ENCODE measurements at regions not wholly inside any gene's neighbourhood (a gene's known extent, or its start where the extent isn't known, plus 50 kb on each side); places are given as distances from the start of the nearest gene placed in this dataset.
"Not testable (repeated sequence)": the region's sequence is repeated elsewhere in the genome, so short reads cannot be mapped to it uniquely, and the experiment has no call there.

DNA sequence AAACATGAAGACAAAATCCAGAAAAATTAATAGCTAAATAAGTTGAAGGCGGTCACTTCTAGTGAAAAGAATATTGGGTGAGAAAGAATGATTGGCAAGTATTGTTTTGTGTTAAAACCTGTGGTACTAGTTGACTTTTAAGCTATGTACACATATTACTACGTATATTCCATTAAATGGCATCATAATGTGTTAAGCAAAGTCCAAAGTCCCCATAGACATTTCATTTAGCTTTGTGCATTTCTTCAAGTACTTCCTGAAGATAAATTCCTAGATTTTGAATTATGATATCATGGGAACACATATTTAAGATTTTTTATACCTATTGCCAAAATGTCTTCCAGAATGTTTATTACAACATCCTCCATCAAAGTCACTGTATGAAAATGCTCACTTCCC, 272.7 kb upstream of the IRAK1BP1 start:
- no peak for DNase-seq

DNA sequence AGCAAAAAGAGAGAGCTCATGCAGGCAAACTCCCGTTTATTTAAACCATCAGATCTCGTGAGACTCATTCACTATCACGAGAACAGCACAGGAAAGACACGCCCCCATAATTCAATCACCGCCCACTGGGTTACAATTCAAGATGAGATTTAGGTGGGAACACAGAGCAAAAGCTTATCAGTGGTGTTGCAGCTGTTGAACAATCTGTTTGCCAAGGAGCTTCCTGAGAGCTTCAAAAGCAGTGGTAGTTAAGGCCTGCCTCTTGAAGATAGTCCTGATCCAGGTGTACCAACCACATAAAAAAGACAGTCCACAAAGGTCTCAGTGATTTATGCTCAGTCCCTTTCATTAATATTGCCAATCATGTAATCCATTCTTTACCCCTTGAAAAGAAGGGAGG, 269.4 kb upstream of the IRAK1BP1 start:
- DNase-seq: no peak

DNA sequence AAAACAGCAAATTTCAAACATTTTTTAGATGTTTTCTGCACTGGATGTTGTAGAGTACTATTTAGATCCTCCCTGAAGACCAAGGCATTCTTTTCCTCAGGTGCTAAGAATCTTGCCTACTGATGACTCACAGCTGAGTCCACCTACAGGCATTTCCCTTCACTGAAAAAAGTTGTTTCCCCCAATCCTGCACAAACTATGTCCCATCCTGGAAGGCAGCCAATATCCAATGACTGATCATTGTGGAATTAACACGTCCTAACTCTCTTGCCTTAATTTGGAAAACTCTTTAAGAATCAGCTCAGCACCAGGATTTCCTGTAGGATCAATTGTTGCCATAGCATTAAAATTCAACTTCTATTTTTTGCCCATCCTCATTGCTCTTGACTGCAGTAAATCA, 268.4 kb upstream of the IRAK1BP1 start:
- DNase-seq: no peak

DNA sequence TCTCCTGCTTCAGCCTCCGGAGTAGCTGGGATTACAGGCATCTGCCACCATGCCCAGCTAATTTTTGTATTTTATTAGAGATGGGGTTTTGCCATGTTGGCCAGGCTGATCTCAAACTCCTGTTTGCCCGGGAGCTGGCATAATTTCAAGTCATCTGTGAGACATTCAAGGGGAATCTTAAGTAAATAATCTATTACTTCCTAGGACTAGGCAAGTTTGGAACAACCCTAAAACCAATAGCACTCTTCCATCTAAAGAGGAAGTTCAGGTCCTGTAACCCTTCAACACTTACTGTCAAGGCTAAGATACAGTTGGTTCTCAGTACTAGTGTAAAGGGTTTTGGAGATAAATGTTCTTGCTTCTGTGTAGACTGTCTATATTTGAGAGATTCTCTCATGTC, 267.8 kb upstream of the IRAK1BP1 start:
- no peak for DNase-seq

DNA sequence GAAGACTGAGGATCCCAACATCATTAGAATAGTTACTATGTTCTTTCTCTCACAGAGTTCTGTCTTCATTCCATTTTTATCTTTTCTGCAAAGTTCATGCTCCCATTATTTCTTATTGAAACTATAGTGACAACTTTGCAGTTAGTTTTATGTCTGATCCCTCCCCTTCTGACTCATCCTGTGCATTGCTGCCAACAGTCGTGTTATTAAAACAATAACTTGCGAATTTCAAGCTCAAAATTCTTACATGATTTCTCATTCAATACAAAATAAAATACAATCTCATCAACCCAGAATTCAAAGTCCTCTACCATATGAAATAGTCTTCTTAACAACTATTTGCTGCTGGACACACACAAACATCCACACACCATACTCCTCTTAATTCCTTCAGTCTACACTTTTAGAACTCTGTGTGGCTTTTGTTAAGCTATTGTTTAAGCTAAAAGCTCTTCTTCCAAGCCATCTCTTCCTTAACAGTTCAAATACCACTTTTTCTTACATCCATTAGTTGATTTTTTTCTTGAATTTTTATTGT, 261.4 kb upstream of the IRAK1BP1 start:
- DNase-seq: no peak

DNA sequence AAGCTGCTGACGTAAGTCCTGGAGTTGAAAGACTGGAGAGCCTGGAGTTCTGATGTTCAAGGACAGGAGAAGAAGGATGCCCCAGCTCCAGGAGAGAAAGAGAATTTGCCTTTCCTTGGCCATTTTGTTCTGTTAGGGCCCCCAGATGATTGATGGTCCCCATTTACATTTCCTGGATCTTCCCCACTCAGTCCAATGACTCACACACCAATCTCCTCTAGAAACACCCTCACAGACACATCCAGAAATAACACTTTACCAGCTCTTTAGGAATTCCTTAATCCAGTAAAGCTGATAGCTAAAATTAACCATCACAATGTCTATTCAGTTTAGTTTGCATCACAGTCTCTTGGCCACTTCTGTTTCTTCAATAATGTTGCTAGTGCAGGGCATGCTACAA, 260.2 kb upstream of the IRAK1BP1 start:
- DNase-seq: no peak

DNA sequence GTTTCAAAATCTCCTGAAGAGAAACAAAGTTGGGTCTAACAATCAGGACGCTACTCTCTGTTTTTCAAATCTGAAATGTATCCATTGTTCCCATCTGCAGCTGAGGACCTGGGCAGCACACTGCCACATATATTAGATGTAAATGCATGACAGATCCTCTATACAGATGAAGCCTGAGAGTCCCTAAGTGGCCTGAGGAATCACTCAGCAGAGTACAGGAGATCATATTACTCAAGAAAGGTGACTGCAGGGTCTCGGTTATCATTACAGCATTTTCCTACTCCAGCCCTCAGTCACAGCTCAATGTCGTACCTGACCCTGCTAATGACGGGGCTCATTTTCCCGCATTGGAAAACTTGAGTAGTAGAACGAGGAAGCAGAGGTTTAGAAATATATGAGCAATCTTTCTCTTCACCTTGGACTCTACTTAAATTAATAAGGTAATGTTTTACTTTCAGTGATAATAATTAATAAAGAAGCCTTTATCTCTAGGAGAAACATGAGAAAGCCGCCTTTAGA, 256.2 kb upstream of the IRAK1BP1 start:
- DNase-seq: no peak

DNA sequence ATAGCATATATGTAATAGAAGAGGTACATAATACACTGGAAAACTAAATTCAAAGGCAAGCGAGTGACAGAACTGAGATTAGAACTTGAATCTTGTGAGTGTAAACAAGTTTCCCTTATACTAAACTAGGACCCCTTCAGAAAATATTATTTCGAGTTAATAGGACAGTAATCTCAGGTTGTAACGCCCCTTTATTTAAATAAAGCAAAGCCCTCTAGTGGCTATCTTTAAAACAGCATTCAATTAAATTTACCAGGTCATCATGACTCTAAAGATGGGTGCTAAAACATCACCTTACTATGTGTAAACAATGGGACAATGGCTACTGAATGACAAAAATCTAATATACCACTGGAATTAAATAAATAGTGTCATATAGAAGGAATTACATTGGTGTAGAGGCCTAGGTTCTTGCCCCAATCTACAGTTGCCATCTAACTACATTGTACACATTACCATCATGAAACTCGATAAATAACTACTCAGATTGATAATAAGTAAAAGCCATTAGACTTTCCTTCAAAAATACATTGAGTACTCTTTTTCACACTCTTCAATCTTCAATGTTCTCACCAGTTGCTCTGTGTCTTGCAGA, 255.4 kb upstream of the IRAK1BP1 start:
- DNase-seq: no peak

DNA sequence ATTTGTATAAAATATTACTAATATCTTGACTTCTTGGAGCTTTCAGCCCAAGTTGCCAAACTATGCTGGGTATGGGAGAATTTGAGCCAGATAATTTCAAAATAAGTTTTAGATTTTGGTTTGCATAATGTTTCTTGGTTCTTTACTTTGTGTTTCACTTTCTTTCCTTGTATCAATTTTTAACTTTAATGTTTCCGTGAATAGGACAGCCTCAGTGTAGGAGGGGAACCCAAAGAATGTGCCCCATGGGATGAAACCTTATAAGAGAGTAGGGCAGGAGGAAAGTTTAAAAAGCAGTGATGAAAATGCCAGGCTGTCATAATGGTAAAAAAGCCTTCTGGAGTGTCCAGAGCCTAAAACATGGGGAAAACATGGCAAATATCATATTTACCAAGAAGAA, 252.4 kb upstream of the IRAK1BP1 start:
- DNase-seq: no peak

DNA sequence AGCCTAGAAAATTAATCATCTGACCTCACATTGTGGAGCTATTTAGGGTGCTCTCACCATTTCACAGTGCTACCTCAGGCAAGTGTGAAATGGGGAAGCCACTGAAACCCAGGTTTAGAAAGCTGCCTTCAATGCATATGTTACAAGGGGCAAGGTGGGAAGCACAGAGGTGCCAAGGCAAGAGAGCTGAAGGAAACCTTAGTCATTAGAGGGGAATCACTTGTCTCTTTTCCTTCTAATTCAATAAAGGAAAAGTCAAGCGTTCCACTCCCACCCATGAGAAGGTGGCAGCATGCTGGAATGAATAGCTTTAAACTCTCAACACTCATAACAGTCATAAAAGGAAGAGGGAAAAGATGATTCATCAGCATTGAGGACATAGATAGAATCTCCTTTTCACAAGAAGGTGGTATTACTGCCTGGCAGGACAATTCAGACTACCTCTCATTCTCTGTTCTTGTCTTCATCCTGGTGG, 251.9 kb upstream of the IRAK1BP1 start:
- no peak for DNase-seq

DNA sequence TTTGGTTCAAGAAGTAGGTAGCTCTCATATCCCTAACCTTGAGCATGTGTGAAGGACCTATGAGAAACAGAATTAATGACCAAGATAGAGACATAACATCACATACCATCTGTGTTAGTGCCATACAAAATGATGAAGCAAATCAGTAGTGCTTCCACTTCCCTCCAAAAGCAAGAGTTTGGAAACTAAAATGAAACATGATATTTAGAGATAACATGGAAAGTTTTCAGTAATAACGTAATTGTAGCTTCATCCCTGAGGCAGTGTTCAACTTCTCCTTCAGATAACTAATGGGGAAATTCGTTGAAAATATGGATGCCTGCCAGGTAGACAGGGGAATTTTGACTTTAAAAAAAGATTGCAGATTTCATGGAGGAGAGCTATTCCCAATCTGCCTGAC, 248.4 kb upstream of the IRAK1BP1 start:
- no peak for DNase-seq

DNA sequence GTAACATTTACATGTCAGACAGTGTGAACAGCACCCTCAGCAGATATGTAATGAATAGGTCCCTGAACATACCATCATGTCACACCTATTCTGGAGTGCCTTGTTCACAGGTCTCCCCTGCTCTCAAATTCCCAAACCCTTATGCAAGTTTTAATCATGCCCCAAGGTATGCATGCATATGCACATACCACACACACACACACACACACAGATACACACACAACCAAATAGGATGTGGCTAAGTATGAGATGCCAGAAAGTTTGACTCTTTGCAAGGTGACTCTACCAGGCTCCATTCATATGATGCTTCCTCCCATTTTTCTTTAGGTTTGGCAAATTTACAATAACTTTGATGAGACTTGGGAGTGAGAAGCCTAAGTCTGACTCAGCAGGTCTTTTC, 243.8 kb upstream of the IRAK1BP1 start:
- no peak for DNase-seq

DNA sequence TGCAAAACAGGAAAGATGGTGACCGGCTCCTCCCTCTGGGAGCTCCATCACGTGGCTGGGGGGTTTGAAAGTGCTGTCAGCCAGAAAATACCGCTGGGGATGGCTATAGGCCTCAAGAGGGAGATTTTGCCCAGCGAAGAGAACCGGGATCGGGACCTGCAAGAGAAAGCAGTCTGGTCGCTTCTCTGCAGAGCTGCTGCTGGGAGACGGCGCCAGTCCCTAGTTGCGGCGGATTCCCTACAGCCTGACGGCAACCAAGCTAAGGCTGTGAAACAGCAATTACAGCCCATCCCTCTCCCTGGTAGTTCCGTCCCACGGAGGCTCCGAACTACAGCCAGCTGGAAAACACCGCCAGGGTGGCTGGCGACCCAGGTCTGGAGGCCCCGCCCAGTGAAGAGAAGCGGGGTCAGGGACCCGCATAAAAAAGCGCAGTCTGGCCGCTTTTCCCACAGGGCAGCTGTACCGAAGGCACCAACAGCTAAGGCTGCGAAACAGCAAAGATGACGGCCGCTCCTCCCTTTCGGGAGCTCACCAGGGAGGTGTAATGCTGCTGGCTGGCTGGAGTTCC, 238.1 kb upstream of the IRAK1BP1 start:
- DNase-seq: no peak

DNA sequence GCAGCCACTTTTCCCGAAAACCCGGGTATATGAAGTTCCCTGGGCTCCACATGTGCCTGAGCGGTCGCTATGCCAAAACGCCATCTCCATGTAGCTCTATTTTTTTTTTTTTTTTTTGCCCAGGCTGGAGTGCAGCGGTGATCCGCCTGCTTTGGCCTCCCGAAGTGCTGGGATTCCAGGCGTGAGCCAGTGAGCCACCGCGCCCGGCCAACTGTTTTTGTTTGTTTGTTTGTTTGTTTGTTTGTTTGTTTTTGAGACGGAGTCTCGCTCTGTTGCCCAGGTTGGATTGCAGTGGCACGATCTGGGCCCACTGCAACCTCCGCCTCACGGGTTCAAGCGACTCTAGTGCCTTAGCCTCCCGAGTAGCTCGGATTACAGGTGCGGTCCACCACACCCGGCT, 237.5 kb upstream of the IRAK1BP1 start:
- DNase-seq: no peak

DNA sequence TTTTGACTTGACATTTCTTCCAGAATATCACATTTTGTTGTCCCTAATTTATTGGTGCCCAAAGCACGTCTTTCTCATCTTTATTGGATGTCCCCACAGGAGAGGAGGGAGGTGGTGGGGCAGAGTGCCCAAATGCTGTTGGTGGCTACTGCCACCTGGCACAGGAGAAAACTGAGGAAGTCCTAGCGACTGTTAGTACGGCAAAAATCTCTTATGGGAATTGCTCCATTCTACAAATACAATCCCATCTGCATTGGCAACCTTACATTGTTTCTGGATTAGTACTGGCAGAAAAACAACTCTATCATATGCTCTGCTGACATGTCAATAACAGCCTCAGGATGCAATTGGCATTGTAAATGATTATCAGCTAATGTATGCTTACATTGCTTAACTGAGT, 235.4 kb upstream of the IRAK1BP1 start:
- no peak for DNase-seq

DNA sequence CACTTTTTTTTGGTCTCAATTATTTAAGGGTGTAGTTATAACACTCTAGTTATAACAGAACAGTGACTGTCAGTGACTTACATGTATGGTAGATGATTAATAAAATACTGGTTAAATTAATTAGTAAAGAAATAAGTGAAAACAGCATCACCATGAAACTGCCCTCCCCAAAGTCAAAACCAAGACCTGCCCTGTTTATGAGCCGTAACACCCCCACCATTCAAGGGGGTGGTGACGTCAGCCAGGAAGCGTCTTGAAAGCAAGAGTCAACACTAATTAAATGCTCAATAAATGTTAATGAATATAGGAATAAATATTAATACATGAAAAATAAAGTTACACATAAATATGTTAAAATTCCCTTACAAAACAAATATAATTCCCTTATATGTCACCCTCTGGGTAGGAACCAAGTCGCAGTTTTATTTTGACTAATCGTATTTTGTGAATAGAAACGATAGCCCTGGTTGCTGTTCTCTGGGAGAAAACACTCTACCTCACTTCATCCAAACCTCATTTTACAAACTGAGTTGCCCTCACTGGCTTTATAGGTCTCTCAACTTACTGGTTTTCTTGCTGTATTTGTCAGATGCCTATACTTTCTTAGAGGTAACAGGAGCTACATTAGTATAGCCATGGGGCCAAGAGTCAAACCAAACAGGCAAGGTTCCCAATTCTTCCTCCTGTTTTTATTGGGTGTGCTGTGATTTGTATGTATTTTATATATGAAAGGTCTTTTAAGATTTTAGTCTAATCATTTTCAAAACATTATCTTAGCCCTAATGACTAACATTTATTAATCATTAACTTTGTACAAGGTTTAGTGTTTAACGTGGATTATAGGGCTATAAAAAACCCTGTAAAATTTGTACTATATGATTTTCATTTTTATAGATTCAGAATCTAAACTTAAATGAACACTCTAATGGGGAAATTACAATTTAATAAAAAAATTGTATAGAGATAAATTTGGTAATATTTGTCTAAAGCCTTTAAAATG, 227.9 kb upstream of the IRAK1BP1 start:
- no peak for DNase-seq

DNA sequence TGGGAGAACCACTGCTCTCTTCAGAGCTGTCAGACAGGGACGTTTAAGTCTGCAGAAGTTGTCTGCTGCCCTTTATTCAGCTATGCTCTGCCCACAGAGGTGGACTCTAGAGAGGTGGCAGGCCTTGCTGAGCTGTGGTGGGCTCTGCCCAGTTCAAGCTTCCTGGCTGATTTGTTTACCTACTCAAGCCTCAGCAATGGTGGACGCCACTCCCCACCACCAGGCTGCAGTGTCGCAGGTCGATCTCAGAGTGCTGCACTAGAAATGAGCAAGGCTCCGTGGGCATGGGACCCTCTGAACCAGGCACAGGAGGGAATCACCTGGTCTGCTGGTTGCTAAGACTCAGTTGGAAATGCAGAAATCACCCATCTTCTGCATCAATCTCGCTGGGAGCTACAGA, 223.4 kb upstream of the IRAK1BP1 start:
- DNase-seq: not testable (repeated sequence)

DNA sequence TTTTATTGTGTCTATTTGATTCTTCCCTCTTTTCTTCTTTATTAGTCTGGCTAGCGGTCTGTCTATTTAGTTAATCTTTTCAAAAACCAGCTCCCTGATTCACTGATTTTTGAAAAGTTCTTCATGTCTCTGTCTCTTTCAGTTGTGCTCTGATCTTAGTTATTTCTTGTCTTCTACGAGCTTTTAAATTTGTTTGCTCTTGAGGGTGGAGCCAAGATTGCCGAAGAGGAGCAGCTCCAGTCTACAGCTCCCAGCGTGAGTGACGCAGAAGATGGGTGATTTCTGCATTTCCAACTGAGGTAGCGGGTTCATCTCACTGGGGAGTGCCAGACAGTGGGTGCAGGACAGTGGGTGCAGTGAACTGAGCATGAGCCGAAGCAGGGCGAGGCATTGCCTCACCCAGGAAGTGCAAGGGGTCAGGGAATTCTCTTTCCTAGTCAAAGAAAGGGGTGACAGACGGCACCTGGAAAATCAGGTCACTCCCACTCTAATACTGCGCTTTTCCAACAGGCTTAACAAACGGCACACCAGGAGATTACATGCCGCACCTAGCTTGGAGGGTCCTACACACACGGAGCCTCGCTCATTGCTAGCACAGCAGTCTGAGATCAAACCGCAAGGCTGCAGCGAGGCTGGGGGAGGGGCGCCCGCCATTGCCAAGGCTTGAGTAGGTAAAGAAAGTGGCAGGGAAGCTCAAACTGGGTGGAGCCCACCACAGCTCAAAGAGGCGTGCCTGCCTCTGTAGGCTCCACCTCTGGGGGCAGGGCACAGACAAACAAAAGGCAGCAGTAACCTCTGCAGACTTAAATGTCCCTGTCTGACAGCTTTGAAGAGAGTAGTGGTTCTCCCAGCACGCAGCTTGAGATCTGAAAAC, 220.6 kb upstream of the IRAK1BP1 start:
- DNase-seq: not testable (repeated sequence)

DNA sequence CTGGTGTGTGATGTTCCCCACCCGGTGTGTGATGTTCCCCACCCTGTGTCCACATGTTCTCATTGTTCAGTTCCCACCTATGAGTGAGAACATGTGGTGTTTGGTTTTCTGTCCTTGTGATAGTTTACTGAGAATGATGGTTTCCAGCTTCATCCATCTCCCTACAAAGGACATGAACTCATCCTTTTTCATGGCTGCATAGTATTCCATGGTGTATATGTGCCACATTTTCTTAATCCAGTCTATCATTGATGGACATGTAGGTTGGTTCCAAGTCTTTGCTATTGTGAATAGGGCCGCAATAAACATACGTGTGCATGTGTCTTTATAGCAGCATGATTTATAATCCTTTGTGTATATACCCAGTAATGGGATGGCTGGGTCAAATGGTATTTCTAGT, 201.5 kb upstream of the IRAK1BP1 start:
- not testable (repeated sequence) for DNase-seq

DNA sequence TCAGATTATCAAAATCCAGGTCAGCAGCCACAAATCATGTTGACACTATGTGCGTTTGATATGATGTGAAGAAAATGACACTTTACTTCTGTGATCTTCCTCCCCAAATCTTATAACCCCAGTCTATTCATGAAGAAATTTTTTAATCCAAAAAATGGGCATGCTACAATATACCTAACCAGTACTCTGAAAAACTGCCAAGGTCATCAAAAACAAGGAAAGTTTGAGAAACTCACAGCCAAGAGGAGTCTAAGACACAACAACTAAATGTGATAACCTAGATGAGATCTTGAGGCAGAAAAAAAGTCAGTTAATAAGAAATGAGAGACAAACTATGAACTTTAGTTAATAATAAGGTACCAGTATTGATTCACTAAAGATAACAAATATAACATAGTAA, 200.6 kb upstream of the IRAK1BP1 start:
- no peak for DNase-seq

DNA sequence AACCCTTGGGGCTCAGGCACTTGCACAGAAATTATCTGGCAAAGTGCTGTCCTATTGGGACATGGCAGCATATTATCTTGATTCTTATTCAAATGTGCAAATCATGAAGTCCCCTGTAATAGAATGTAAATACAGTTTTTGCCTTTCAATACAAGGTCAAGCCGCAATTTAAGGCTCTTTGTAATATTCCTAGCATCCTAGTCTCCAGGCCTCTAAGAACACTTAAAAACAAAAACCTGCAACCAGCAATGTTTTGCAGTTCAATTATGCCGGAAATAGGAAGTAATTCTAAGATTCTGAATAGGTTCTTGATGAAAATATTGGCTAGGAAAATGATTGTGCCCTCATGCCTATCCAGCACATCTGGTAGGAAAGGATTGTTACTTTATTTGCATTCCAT, 197.2 kb upstream of the IRAK1BP1 start:
- DNase-seq: no peak

DNA sequence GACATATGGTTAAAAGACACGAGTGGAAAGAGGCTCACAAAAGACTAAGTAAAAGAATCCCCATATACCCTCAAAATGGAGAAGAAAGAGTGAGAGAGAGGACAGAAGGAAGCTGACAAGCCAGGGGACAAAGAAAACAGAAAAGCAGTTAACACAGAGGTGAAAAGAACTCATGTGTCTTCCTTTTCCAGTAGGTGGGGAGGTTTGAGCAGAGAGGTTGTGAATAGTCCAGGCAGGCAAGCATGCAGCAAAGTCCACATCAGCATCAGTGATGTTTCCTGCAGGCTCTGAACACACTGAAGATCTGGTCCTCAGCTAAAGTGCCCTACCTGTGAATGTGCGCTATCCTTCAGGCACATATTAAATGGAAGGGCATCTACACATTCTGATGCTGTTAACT, 196.5 kb upstream of the IRAK1BP1 start:
- no peak for DNase-seq

Measured in NCI-H1105 (cell line).